COLO829 (cell line): ENCODE measurements at regions not wholly inside any gene's neighbourhood (a gene's known extent, or its start where the extent isn't known, plus 50 kb on each side); places are given as distances from the start of the nearest gene placed in this dataset.
"Not testable (repeated sequence)": the region's sequence is repeated elsewhere in the genome, so short reads cannot be mapped to it uniquely, and the experiment has no call there.

Source experiments
- DNase-seq: peaks from one replicate; pipeline ENCODE4 v3.0.0; 2012; ENCODE audit warnings: low spot score

GRCh38 chr4:117560329-117560728 lies 474.0 kb upstream of the NDST3 start:
- no peak for DNase-seq

- DNase-seq = no peak
Measured at GRCh38 chr4:117574085-117574484, 460.2 kb upstream of the NDST3 start.

- DNase-seq = no peak
Measured at GRCh38 chr4:117575850-117576249, 458.4 kb upstream of the NDST3 start.

GRCh38 chr4:117577686-117578311 lies 456.5 kb upstream of the NDST3 start:
- DNase-seq = no peak

- no peak for DNase-seq
Measured at GRCh38 chr4:117588771-117589170, 445.5 kb upstream of the NDST3 start.

DNA sequence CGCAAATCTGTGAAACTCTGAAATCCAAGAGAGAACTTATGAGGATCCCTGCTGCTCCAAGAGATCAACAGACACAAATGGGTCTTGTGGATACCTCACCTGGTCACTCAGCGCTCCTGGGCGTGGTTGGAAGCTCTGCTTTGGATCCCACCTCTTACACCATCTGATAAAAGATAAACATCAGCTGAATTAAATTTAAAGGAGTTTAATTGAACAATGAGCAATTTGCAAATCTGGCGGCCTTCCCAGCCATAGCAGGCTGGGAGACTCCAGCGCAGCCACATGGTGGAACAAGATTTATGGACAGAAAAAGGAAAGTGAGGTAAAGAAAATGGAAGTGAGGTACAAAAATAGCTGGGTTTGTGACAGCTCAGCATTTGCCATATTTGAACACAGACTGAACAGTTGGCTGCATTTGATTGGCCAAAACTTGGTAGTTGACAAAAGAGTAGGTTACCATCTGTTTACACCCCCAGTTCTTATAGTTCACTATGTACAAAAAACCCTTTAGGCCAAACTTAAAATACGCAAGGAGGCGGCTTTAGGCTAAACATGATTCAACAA lies 437.3 kb upstream of the NDST3 start:
- no peak for DNase-seq

- not testable (repeated sequence) for DNase-seq
Measured at GRCh38 chr4:117599393-117599792, 434.9 kb upstream of the NDST3 start.

DNA sequence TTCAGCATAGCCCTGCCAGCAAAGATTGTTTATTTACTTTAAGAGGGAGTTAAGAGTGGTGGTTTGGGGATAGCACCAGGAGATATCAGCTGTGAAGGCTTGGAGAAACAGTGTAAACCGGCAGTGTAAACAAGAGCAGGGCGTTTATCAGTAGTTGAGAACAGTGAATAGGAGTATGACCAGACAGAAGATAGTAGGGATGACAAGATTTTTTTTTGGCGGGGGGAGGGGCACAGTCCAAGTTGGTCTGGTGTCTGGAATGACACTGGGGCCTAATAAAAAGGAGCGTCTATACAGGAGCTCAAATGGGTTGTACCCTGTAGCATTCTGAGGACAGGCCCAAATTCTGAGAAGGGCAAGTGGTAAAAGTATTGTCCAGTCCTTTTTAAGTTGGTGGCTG lies 433.4 kb upstream of the NDST3 start:
- DNase-seq = not testable (repeated sequence)

DNA sequence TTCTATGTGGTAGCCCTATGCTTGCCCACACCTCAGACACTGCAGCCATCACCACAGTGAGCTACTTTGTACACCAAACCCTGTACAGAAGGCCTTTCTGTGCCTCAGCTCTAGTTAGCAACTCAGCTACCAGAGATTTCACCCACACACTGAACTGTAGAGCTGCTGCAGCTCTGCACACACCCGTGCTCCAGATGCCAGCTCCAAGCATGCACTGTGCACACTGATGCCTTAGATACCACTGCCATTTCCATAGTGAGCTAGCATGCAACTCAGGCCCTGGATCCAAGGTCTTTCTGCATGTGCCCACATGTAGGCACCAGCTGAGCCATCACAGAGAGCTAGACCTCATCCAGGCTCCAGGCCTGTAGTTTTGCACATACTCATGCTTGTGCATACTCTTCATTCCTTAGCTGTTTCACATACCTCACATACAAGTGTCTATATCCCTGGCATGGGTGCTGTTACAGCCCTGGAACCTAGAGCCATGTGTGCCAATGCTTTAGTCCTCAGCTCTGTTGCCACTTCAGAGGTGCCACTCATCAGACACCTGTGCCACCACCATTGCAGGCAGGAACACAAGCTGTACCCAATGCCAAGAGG lies 423.5 kb upstream of the NDST3 start:
- no peak for DNase-seq

DNA sequence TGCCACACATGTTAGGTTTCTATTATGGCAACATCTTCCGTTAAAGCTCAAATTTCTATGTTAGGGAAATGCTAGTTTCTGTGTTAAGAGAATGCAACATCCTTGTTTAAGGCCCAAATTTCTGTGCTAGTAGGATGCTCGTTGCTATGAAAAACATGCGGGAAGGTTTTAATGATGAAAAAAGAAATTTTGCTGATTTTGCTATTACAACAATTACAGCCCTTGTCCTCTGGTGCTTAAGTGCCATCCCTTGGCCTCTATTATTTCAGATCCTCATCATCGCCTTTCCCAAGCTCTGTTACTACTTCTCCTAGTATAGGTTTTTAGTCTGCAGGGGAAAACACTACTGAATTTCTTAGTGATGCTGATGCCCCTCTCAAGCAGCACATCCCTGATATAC lies 412.6 kb upstream of the NDST3 start:
- no peak for DNase-seq

GRCh38 chr4:117623326-117623725 lies 411.0 kb upstream of the NDST3 start:
- DNase-seq = no peak

- DNase-seq = no peak
Measured at GRCh38 chr4:117626664-117627063, 407.6 kb upstream of the NDST3 start.

DNA sequence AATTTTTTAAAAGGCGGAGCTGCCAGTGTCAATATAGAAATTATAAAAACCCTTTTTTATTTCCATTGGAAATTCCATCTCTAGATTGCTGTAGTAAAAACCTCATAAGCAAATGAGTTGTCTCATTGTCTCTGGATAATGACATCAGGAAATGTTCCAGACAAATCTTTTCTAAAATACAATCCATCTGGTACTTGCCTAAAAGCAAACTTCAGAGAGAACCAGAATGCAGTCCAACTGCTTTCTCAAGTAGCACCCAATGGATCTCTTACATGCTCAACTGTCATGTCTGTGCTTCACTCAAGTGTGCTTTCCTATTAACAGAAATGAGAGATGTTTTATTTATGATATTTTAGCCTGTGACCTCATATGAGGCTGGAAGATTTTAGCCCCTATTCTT lies 399.6 kb upstream of the NDST3 start:
- no peak for DNase-seq

DNA sequence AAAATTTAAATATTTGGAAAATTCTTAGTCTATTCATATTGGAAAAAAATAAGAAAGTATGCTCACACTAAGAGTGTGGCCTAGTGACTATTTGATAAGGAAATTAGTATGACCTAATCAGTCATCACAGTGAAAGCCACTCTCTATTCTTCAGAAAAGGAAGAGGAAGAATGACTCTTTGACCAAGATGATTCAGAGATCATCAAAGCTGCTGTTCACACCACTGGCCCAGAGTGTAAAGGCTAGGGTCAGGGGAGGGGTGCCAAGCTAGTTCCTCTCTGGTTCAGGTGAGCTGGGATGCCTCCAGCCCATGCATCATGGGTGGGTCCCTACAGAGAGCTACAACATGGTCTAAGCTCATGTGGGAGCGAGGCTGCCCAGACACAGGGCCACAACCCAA lies 396.9 kb upstream of the NDST3 start:
- DNase-seq = peak; percentile 32

DNA sequence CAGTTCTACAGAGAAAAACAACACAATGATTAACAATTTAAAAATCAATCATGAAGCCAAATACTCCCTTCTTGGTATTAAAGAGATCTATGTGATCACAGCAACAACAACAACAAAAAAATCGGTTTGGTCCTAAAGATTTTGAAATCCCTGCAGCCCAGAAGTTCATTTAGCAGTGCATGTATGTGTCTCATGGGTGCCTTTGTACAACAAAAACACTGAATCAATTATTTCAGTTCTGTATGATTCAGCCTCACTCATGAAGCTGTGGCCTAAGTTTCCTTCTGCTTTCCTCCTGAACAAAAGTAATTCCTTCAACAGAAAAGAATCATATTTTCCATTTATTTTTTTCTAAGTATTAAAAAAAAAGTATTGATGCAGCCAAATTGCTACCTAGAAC lies 393.4 kb upstream of the NDST3 start:
- peak; percentile 57 for DNase-seq

DNA sequence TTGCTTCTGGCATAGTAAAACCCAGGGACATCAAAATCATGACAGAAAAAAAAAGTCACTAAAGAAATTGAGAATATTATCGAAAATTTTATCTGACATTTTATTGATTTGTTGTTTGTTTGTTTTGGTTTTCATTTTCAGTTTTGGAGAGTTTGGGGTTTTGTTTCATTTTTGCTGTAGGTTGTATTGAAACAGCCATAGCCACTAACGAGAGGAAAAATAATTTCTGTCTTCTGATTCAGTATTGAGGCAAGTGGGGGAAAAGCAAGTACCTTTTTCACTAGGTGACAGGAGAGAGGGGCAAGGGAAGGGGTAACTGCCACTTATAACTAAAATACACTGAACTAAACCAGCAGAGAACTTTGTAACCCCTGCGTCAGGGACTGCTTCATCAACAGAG lies 392.8 kb upstream of the NDST3 start:
- no peak for DNase-seq

DNA sequence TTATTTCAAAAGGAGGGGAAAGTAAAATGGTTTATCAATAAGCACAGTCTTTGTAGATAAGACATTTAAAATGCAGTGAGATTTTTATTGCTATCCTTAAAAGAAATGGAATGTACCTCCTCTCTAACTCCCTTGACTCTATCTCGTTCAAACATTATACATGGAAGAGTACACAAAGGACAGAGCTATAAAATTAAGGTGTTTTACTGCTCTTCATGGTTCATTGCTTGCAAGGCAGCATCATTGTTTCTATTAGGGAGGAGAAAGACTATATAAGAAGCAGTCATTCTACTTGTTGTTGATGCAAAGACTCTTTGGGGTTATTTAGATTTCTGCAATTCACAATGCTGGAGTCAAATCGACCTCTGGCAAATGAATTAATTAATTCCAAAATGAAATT lies 380.2 kb upstream of the NDST3 start:
- no peak for DNase-seq

DNA sequence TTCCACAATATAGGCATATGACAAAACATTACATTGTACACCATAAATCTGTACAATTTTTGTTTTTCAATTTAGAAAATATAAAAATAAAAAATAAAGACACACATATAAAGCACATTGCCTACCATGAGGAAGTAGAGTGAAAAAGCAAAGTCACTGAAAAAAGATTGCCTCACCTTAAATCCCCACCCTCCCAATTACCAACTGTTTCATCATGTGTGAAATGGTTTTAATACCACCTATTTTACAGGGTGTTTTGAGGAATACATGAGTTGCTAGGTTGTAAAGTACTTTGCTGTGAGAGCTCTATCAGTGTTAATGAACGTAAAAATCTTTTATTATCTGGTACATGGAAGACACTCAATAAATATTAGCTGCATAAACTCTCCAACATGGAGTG lies 373.6 kb upstream of the NDST3 start:
- DNase-seq = no peak

- no peak for DNase-seq
Measured at GRCh38 chr4:117661091-117662072, 372.9 kb upstream of the NDST3 start.

- DNase-seq = peak; percentile 14
Measured at GRCh38 chr4:117664706-117665444, 369.4 kb upstream of the NDST3 start.

- no peak for DNase-seq
Measured at GRCh38 chr4:117676153-117676552, 358.1 kb upstream of the NDST3 start.

- no peak for DNase-seq
Measured at GRCh38 chr4:117678861-117679260, 355.4 kb upstream of the NDST3 start.
